ENCODE measurements at regions not wholly inside any gene's neighbourhood (a gene's known extent, or its start where the extent isn't known, plus 50 kb on each side); places are given as distances from the start of the nearest gene placed in this dataset.

DNA sequence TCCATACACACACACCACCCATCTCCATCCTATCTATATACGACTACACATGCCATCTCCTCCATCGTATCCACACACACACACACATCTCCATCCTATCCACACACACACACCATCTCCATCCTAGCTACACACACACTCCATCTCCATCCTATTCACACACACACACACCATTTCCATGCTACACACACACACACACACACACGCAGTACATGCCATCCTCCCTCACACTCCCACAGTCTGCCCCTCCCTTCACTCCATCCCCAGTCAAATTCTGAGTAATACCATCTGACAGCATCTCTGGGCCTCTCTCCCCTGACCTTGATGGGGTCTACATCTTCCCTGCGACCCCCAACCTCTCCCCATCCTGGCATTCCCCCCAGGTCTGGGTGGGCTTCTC lies 193.8 kb upstream of the LHX5 start:
- TF ChIP-seq, protein P1, sequence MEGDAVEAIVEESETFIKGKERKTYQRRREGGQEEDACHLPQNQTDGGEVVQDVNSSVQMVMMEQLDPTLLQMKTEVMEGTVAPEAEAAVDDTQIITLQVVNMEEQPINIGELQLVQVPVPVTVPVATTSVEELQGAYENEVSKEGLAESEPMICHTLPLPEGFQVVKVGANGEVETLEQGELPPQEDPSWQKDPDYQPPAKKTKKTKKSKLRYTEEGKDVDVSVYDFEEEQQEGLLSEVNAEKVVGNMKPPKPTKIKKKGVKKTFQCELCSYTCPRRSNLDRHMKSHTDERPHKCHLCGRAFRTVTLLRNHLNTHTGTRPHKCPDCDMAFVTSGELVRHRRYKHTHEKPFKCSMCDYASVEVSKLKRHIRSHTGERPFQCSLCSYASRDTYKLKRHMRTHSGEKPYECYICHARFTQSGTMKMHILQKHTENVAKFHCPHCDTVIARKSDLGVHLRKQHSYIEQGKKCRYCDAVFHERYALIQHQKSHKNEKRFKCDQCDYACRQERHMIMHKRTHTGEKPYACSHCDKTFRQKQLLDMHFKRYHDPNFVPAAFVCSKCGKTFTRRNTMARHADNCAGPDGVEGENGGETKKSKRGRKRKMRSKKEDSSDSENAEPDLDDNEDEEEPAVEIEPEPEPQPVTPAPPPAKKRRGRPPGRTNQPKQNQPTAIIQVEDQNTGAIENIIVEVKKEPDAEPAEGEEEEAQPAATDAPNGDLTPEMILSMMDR (IDR thresholded peaks at IDR 0.05) = no peak
- no peak for TF ChIP-seq POLR2AphosphoS5 (IDR thresholded peaks at IDR 0.05)

Measured in esophagus muscularis mucosa (tissue), 3 donors.